ENCODE measurements at regions not wholly inside any gene's neighbourhood (a gene's known extent, or its start where the extent isn't known, plus 50 kb on each side); places are given as distances from the start of the nearest gene placed in this dataset.

GRCh38 chr3:161423911-161424522, 52.7 kb upstream of the SPTSSB start:
- Mint-ChIP-seq H3K4me3 (ENCODE audit: unreplicated experiment) (no peak overlapping the region), H3K27me3 (ENCODE audit: unreplicated experiment) (no peaks in the 10 kb centered on the region), H3K9me3 (ENCODE audit: unreplicated experiment) (no peaks in the 10 kb centered on the region), H3K4me1 (ENCODE audit: low read depth, unreplicated experiment) (peaks cover 5% of the 10 kb centered on the region), H3K27ac (ENCODE audit: unreplicated experiment) (no peak overlapping the region), H3K36me3 (ENCODE audit: unreplicated experiment) (no peaks in the 10 kb centered on the region)
- peak; percentile 92 for TF ChIP-seq CTCF (IDR thresholded peaks at IDR 0.05; ENCODE audit: partially characterized antibody, unreplicated experiment)
- DNase-seq = no peak

- H3K4me3 Mint-ChIP-seq (ENCODE audit: unreplicated experiment) = no peak overlapping the region
- H3K36me3 Mint-ChIP-seq (ENCODE audit: unreplicated experiment) = no peaks in the 10 kb centered on the region
- no peaks in the 10 kb centered on the region for H3K27me3 Mint-ChIP-seq (ENCODE audit: unreplicated experiment)
- TF ChIP-seq CTCF (IDR thresholded peaks at IDR 0.05; ENCODE audit: partially characterized antibody, unreplicated experiment) = no peak
- DNase-seq = no peak
- no peaks in the 10 kb centered on the region for H3K9me3 Mint-ChIP-seq (ENCODE audit: unreplicated experiment)
- no peak overlapping the region for H3K27ac Mint-ChIP-seq (ENCODE audit: unreplicated experiment)
- peaks cover 5% of the 10 kb centered on the region for H3K4me1 Mint-ChIP-seq (ENCODE audit: low read depth, unreplicated experiment)
Observed at GRCh38 chr3:161422171-161422700, 50.9 kb upstream of the SPTSSB start.
